HG02885 (cell line): ENCODE measurements at regions not wholly inside any gene's neighbourhood (a gene's known extent, or its start where the extent isn't known, plus 50 kb on each side); places are given as distances from the start of the nearest gene placed in this dataset.
"Not testable (repeated sequence)": the region's sequence is repeated elsewhere in the genome, so short reads cannot be mapped to it uniquely, and the experiment has no call there.

Source experiments
- ATAC-seq: cut with Tn5 transposase; IDR thresholded peaks from one replicate; pipeline ENCODE4 v1.9.1; 2021; ENCODE audit warnings: mild to moderate bottlenecking; ENCODE audit not compliant: unreplicated experiment, poor library complexity

- no peak for ATAC-seq
These were observed 167.5 kb downstream of the SEPTIN7 start for GRCh38 chr7:35968140-35968940.

GRCh38 chr7:35969066-35969465 lies 168.2 kb downstream of the SEPTIN7 start:
- ATAC-seq: no peak

GRCh38 chr7:35970458-35970857 lies 169.6 kb downstream of the SEPTIN7 start:
- no peak for ATAC-seq

GRCh38 chr7:35971133-35971891 lies 170.5 kb downstream of the SEPTIN7 start:
- peak; percentile 65 for ATAC-seq

- peak; percentile 69 for ATAC-seq
These were observed 175.1 kb downstream of the SEPTIN7 start for GRCh38 chr7:35975851-35976454.

GRCh38 chr7:35978816-35979640 lies 174.0 kb upstream of the EEPD1 start:
- not testable (repeated sequence) for ATAC-seq

GRCh38 chr7:35982600-35982999 lies 170.5 kb upstream of the EEPD1 start:
- no peak for ATAC-seq

- ATAC-seq: no peak
These were observed 169.4 kb upstream of the EEPD1 start for GRCh38 chr7:35983626-35984025.

GRCh38 chr7:35985126-35985754 lies 167.8 kb upstream of the EEPD1 start:
- peak; percentile 99 for ATAC-seq

GRCh38 chr7:35987016-35987415 lies 166.0 kb upstream of the EEPD1 start:
- ATAC-seq: no peak

GRCh38 chr7:35988105-35988504 lies 164.9 kb upstream of the EEPD1 start:
- no peak for ATAC-seq

GRCh38 chr7:35988818-35989217 lies 164.2 kb upstream of the EEPD1 start:
- no peak for ATAC-seq

GRCh38 chr7:35991511-35992232 lies 161.4 kb upstream of the EEPD1 start:
- no peak for ATAC-seq

GRCh38 chr7:35992436-35992835 lies 160.6 kb upstream of the EEPD1 start:
- ATAC-seq: no peak

GRCh38 chr7:35993113-35993512 lies 159.9 kb upstream of the EEPD1 start:
- ATAC-seq: no peak

- no peak for ATAC-seq
These were observed 159.1 kb upstream of the EEPD1 start for GRCh38 chr7:35993676-35994606.

- no peak for ATAC-seq
These were observed 157.7 kb upstream of the EEPD1 start for GRCh38 chr7:35995334-35995733.

- ATAC-seq: no peak
These were observed 154.6 kb upstream of the EEPD1 start for GRCh38 chr7:35998481-35998880.
